ENCODE measurements at regions not wholly inside any gene's neighbourhood (a gene's known extent, or its start where the extent isn't known, plus 50 kb on each side); places are given as distances from the start of the nearest gene placed in this dataset.

- Histone ChIP-seq H4K20me1 (replicated peaks; ENCODE audit: control insufficient read depth, extremely low read depth, insufficient read depth, low read length) (no peaks in the 10 kb centered on the region), H3K4me1 (ENCODE audit: control insufficient read depth, extremely low read depth, insufficient read depth, low read length) (no peaks in the 10 kb centered on the region), H3K36me3 (ENCODE audit: control insufficient read depth in 2 of 2, extremely low read depth in 1 of 2, insufficient read depth in 2 of 2, low read length in 2 of 2) (no peaks in the 10 kb centered on the region), H3K9me1 (replicated peaks; ENCODE audit: control insufficient read depth, extremely low read depth, insufficient read depth, low read length) (no peaks in the 10 kb centered on the region), H3K9me3 (replicated peaks; ENCODE audit: control insufficient read depth, insufficient read depth, low read length) (no peaks in the 10 kb centered on the region), H3K4me2 (ENCODE audit: insufficient read depth, low read length) (no peak overlapping the region), H2AFZ (ENCODE audit: low read depth, low read length) (no peak overlapping the region), H3K27me3 (ENCODE audit: control insufficient read depth in 2 of 2, insufficient read depth in 2 of 2, low read length in 2 of 2) (no peaks in the 10 kb centered on the region), H3K4me3 (replicated peaks in 1 of 3; ENCODE audit: insufficient read depth in 1 of 3, low read depth in 1 of 3, low read length in 3 of 3) (no peak overlapping the region), H3K9ac (replicated peaks; ENCODE audit: extremely low read depth, insufficient read depth, low read length) (no peak overlapping the region), H3K27ac (ENCODE audit: insufficient read depth, low read depth, low read length) (no peak overlapping the region), H3K79me2 (ENCODE audit: control insufficient read depth, insufficient read depth, low read length) (no peaks in the 10 kb centered on the region)
- ChIA-PET POLR2A (no interaction called here), CTCF (no interaction called here)
- FAIRE-seq (no peak), DNase-seq (ENCODE audit: low read depth, low spot score) (no peak)
- no peak for TF ChIP-seq POLR2AphosphoS5 (IDR thresholded peaks at IDR 0.05; ENCODE audit: insufficient read depth, low read depth, low read length)
- TF ChIP-seq FOS (IDR thresholded peaks at IDR 0.05; ENCODE audit: borderline replicate concordance, insufficient read depth, low read length): no peak
- TF ChIP-seq MAX (IDR thresholded peaks at IDR 0.05; ENCODE audit: insufficient read depth, insufficient read length): no peak
- no peak for TF ChIP-seq MYC (IDR thresholded peaks at IDR 0.05; ENCODE audit: low read depth, low read length)
- no peak for TF ChIP-seq EZH2 (IDR thresholded peaks at IDR 0.05; ENCODE audit: borderline replicate concordance, low read depth, low read length, severe bottlenecking)
- no peak for TF ChIP-seq POLR2A (IDR thresholded peaks at IDR 0.05; ENCODE audit: low read depth, low read length)
- no peak for TF ChIP-seq CTCF (IDR thresholded peaks at IDR 0.05; ENCODE audit: extremely low read depth in 1 of 2, insufficient read depth in 1 of 2, low read depth in 1 of 2, low read length in 2 of 2)
- TF ChIP-seq JUN (IDR thresholded peaks at IDR 0.05; ENCODE audit: borderline replicate concordance, insufficient read depth, insufficient read length, low read depth): no peak
- no peak for TF ChIP-seq GATA2 (IDR thresholded peaks at IDR 0.05; ENCODE audit: insufficient read depth, insufficient read length, low read depth, low read length)
- dilution Hi-C loops (cut with MboI; ENCODE audit: extremely low pct_ligation_motif_present, low sequenced_read_pairs) (no loop called here), intact Hi-C loops (cut with micrococcal nuclease) (no loop called here)
- no TSS peak for BruUV-seq (replicated peaks)
These were observed 64.7 kb upstream of the PLAC8 start for GRCh38 chr4:83179205-83179604.
